ENCODE measurements at regions not wholly inside any gene's neighbourhood (a gene's known extent, or its start where the extent isn't known, plus 50 kb on each side); places are given as distances from the start of the nearest gene placed in this dataset.

DNA sequence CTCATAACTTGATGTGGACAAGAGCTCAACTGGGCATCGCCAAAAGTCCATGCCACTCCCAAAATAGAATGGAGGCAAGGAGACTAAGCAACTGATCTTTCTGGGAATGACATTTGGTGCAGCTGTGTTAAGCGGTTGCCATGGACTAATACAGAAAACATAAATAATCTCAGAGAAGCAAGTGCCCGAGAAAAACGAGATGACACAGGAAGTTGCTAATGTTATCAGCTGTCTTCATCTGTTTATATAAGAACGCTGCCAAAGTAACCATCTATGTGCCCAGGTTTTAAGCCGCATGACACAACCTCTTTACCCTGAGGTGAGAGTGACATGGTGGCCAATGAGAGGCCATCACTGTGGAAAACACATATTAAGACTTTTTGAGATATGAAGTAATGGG, 54.9 kb upstream of the SACS start:
- H3K4me1 Mint-ChIP-seq (ENCODE audit: low read depth), result peaks cover 5% of the 10 kb centered on the region
- TF ChIP-seq, protein P1, sequence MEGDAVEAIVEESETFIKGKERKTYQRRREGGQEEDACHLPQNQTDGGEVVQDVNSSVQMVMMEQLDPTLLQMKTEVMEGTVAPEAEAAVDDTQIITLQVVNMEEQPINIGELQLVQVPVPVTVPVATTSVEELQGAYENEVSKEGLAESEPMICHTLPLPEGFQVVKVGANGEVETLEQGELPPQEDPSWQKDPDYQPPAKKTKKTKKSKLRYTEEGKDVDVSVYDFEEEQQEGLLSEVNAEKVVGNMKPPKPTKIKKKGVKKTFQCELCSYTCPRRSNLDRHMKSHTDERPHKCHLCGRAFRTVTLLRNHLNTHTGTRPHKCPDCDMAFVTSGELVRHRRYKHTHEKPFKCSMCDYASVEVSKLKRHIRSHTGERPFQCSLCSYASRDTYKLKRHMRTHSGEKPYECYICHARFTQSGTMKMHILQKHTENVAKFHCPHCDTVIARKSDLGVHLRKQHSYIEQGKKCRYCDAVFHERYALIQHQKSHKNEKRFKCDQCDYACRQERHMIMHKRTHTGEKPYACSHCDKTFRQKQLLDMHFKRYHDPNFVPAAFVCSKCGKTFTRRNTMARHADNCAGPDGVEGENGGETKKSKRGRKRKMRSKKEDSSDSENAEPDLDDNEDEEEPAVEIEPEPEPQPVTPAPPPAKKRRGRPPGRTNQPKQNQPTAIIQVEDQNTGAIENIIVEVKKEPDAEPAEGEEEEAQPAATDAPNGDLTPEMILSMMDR (IDR thresholded peaks at IDR 0.05), result no peak
- no peak overlapping the region for H3K4me3 Mint-ChIP-seq (ENCODE audit: unreplicated experiment)
- H3K27ac Mint-ChIP-seq (ENCODE audit: unreplicated experiment), result peak overlapping the region; percentile 12
- H3K36me3 Mint-ChIP-seq (ENCODE audit: low read depth), result peaks cover 2% of the 10 kb centered on the region
- no peak for DNase-seq (ENCODE audit: low spot score)
- H3K9me3 Mint-ChIP-seq (ENCODE audit: low read depth), result no peaks in the 10 kb centered on the region
- H3K27me3 Mint-ChIP-seq (ENCODE audit: low read depth), result no peaks in the 10 kb centered on the region

DNA sequence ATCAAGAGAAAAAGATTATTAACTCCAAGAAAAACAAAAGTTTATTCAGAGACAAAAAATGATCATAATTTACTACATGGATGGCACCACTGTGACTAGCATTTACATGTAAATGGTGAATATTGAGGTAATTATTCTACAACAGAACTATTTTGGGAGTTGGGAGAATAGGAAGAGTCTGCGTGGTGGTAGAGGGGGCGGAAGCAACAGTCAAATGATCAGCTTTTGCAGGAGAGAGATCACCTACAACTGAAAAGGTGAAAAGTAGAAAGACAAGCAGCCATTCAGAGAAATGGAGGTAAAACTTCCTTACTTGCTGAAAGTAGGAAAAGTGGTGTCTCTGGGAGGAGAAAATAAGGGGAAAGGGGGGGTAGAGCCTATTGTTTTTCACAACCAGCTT, 62.8 kb upstream of the SACS start:
- H3K27me3 Mint-ChIP-seq (ENCODE audit: low read depth), result no peaks in the 10 kb centered on the region
- H3K36me3 Mint-ChIP-seq (ENCODE audit: low read depth), result no peaks in the 10 kb centered on the region
- TF ChIP-seq, protein P1 (IDR thresholded peaks at IDR 0.05), result no peak
- no peak overlapping the region for H3K4me3 Mint-ChIP-seq (ENCODE audit: unreplicated experiment)
- H3K4me1 Mint-ChIP-seq (ENCODE audit: low read depth), result peaks cover 25% of the 10 kb centered on the region
- H3K9me3 Mint-ChIP-seq (ENCODE audit: low read depth), result no peaks in the 10 kb centered on the region
- DNase-seq (ENCODE audit: low spot score), result no peak
- no peak overlapping the region for H3K27ac Mint-ChIP-seq (ENCODE audit: unreplicated experiment)

DNA sequence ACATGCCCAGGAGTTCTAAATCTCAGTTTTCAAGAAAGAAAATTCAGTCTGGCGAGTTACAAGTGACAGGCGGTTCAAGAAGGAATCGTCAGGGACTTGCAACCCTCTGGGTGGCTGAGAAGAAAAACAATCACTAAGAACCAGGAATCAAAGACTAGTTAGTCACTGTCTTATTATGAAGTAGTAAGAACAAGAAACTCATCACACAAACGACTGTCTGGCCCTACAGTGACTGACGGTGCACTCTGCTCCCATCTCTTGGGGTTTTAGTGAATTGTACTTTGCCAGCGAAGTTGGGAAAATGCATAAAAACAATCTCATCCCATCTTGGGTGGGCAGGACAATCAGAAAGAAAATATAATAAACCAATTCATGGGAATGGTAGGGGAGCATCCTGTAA, 63.7 kb upstream of the SACS start:
- H3K27me3 Mint-ChIP-seq (ENCODE audit: low read depth), result no peaks in the 10 kb centered on the region
- TF ChIP-seq, protein P1 (IDR thresholded peaks at IDR 0.05), result peak; percentile 9
- H3K4me1 Mint-ChIP-seq (ENCODE audit: low read depth), result peaks cover 27% of the 10 kb centered on the region
- peak overlapping the region; percentile 54 for H3K27ac Mint-ChIP-seq (ENCODE audit: unreplicated experiment)
- H3K4me3 Mint-ChIP-seq (ENCODE audit: unreplicated experiment), result no peak overlapping the region
- no peak for DNase-seq (ENCODE audit: low spot score)
- no peaks in the 10 kb centered on the region for H3K36me3 Mint-ChIP-seq (ENCODE audit: low read depth)
- H3K9me3 Mint-ChIP-seq (ENCODE audit: low read depth), result no peaks in the 10 kb centered on the region

DNA sequence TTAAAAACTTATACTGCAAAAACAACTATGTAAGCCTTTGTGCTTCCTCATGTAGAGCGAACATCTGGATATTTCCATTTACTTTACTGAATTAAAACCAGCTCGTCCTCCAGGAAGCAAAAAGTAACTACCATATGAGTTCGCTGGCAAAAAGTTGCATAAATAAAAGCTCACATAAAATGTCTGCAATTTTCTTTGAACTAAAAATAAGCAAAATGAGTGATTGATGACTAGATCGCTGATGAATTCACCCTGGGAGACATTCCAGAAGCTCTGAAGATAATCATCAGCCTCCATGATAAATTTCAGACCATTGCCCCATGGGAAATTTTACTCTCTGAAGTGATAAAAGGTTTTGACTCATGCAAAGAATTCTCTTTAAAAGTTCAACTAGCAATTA, 67.3 kb upstream of the SACS start:
- Mint-ChIP-seq H3K36me3 (ENCODE audit: low read depth) (no peaks in the 10 kb centered on the region), H3K4me1 (ENCODE audit: low read depth) (peaks cover 40% of the 10 kb centered on the region), H3K27ac (ENCODE audit: unreplicated experiment) (peak overlapping the region; percentile 66), H3K9me3 (ENCODE audit: low read depth) (no peaks in the 10 kb centered on the region), H3K27me3 (ENCODE audit: low read depth) (no peaks in the 10 kb centered on the region), H3K4me3 (ENCODE audit: unreplicated experiment) (no peak overlapping the region)
- TF ChIP-seq, protein P1 (IDR thresholded peaks at IDR 0.05), result no peak
- no peak for DNase-seq (ENCODE audit: low spot score)

DNA sequence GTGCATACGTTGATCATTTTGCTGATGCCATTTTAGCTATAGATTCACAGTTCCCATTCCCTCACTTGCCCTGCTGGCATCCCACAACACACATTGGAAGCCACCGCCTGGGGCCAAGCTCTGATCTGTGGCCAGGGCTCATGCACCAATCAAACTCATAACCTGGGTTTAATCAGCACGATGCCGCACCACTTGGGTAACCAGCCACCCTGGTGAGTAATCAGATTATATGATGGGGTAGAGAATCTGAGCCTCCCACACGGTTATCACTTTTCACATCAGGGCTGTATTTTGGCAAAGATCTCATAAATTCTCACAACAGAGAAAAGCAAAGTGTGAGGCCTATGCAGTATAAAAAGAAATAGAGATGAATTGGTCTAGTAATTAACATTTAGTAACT, 66.0 kb upstream of the TNFRSF19 start:
- TF ChIP-seq, protein P1 (IDR thresholded peaks at IDR 0.05), result no peak
- Mint-ChIP-seq H3K36me3 (ENCODE audit: low read depth) (no peaks in the 10 kb centered on the region), H3K4me1 (ENCODE audit: low read depth) (peaks cover 43% of the 10 kb centered on the region), H3K4me3 (ENCODE audit: unreplicated experiment) (no peak overlapping the region), H3K9me3 (ENCODE audit: low read depth) (no peaks in the 10 kb centered on the region), H3K27me3 (ENCODE audit: low read depth) (no peaks in the 10 kb centered on the region), H3K27ac (ENCODE audit: unreplicated experiment) (peak overlapping the region; percentile 45)
- no peak for DNase-seq (ENCODE audit: low spot score)
